ENCODE measurements at regions not wholly inside any gene's neighbourhood (a gene's known extent, or its start where the extent isn't known, plus 50 kb on each side); places are given as distances from the start of the nearest gene placed in this dataset.
"Not testable (repeated sequence)": the region's sequence is repeated elsewhere in the genome, so short reads cannot be mapped to it uniquely, and the experiment has no call there.

- not testable (repeated sequence) for DNase-seq
Observed at GRCh38 chr1:121006826-121007225, 117.3 kb downstream of the PPIAL4A start.

- not testable (repeated sequence) for DNase-seq
Observed at GRCh38 chr1:121007755-121008154, 118.2 kb downstream of the PPIAL4A start.

GRCh38 chr1:121008512-121009215, 119.1 kb downstream of the PPIAL4A start:
- DNase-seq = not testable (repeated sequence)

GRCh38 chr1:121009216-121010057, 119.9 kb downstream of the PPIAL4A start:
- DNase-seq = not testable (repeated sequence)

- DNase-seq = not testable (repeated sequence)
Observed at GRCh38 chr1:121010141-121010540, 120.6 kb downstream of the PPIAL4A start.

- DNase-seq = not testable (repeated sequence)
Observed at GRCh38 chr1:121013181-121013580, 123.6 kb downstream of the PPIAL4A start.

GRCh38 chr1:121016182-121017028, 126.8 kb downstream of the PPIAL4A start:
- peak; percentile 1 to 21 for DNase-seq

GRCh38 chr1:121019715-121020349, 130.3 kb downstream of the PPIAL4A start:
- DNase-seq = not testable (repeated sequence)

GRCh38 chr1:121020350-121021236, 131.0 kb downstream of the PPIAL4A start:
- DNase-seq = peak in 1 of 2 experiments; percentile 7

GRCh38 chr1:121021716-121022115, 132.1 kb downstream of the PPIAL4A start:
- DNase-seq = not testable (repeated sequence)

- DNase-seq = not testable (repeated sequence)
Observed at GRCh38 chr1:121032878-121033494, 143.4 kb downstream of the PPIAL4A start.

GRCh38 chr1:121036792-121037191, 147.2 kb downstream of the PPIAL4A start:
- not testable (repeated sequence) for DNase-seq

- not testable (repeated sequence) for DNase-seq
Observed at GRCh38 chr1:121040974-121041373, 143.2 kb downstream of the FAM72B start.

GRCh38 chr1:121041497-121041896, 142.6 kb downstream of the FAM72B start:
- DNase-seq = not testable (repeated sequence)

- not testable (repeated sequence) for DNase-seq
Observed at GRCh38 chr1:121042882-121043281, 141.3 kb downstream of the FAM72B start.

- DNase-seq = not testable (repeated sequence)
Observed at GRCh38 chr1:121048293-121048752, 135.8 kb downstream of the FAM72B start.

GRCh38 chr1:121048769-121049443, 135.2 kb downstream of the FAM72B start:
- DNase-seq = not testable (repeated sequence)

GRCh38 chr1:121050097-121050496, 134.0 kb downstream of the FAM72B start:
- DNase-seq = not testable (repeated sequence)

- not testable (repeated sequence) for DNase-seq
Observed at GRCh38 chr1:121051161-121051790, 132.9 kb downstream of the FAM72B start.
